K562 (cell line): ENCODE measurements at regions not wholly inside any gene's neighbourhood (a gene's known extent, or its start where the extent isn't known, plus 50 kb on each side); places are given as distances from the start of the nearest gene placed in this dataset.

Source experiments
- ATAC-seq: fragments of 200-7000 bp; cut with Tn5 transposase; 3 replicates; pipeline ENCODE4 v1.9.1; 2020; ENCODE audit warnings: moderate library complexity
- BruUV-seq: library from RNA; stranded (reverse); fragments of 400-500 nt; replicated peaks from 2 replicates; lab custom pipeline; 2021; lab: Mats Ljungman, UMichigan
- CTCF ChIA-PET: fragments of 300-600 bp; formaldehyde crosslinking; extraction: SDS; loops from one replicate; lab custom pipeline; 2021; ENCODE audit warnings: low intra/inter-chr PET ratio; lab: Yijun Ruan, JAX
- POLR2A ChIA-PET: fragments of 300-600, 350-650 bp; sonication (Branson Sonifier 250); formaldehyde crosslinking; extraction: SDS; loops from one replicate; lab custom pipeline; 2021; ENCODE audit warnings: antibody characterized with exemption, inconsistent platforms; lab: Yijun Ruan, JAX
- DNase-seq, 4 experiments: peaks; one replicate each; pipeline versions ENCODE4 v3.0.0 to v3.0.0-alpha.2; 2011 to 2018; ENCODE audit warnings: low spot score in 3 of 4, mixed read lengths in 3 of 4; ENCODE audit errors: extremely low read depth in 1 of 4
- FAIRE-seq: peaks from 2 replicates; lab custom pipeline; 2011; peaks lifted over from hg19 to GRCh38; lab: Jason Lieb, UNC
- H2AFZ ChIP-seq: 2 replicates; pipeline ENCODE4 v1.6.0; 2011; ENCODE audit warnings: low read depth, low read length, control low read depth, inconsistent platforms
- H3K27ac ChIP-seq: fragments of 200-600 bp; 3 replicates; pipeline ENCODE4 v1.8.0; 2011; ENCODE audit warnings: low read depth, mild to moderate bottlenecking, control low read depth, inconsistent platforms, low read length, moderate library complexity, mixed read lengths; ENCODE audit errors: extremely low read depth
- H3K27me3 ChIP-seq, 2 experiments: fragments of 300-600 bp in 1 of 2; 2 replicates in 1 of 2; 3 replicates in 1 of 2; pipeline versions ENCODE4 v1.6.0 to v1.8.0; 2011; ENCODE audit warnings: inconsistent platforms in 2 of 2, low read length in 2 of 2, mild to moderate bottlenecking in 1 of 2, mixed read lengths in 1 of 2, moderate library complexity in 1 of 2; ENCODE audit not compliant: control insufficient read depth in 2 of 2, insufficient read depth in 2 of 2
- H3K36me3 ChIP-seq: fragments of 300-600 bp; 3 replicates; pipeline ENCODE4 v1.8.0; 2011; ENCODE audit warnings: mild to moderate bottlenecking, low read length, inconsistent platforms; ENCODE audit not compliant: control insufficient read depth, insufficient read depth
- H3K4me1 ChIP-seq, 2 experiments: fragments of 200-600 bp in 1 of 2; replicated peaks in 1 of 2; 2 replicates in 1 of 2; 3 replicates in 1 of 2; pipeline versions ENCODE4 v1.5.1 to v1.8.0; 2011; ENCODE audit warnings: inconsistent platforms in 2 of 2, low read length in 2 of 2, mild to moderate bottlenecking in 1 of 2, mixed read lengths in 1 of 2, moderate library complexity in 1 of 2; ENCODE audit not compliant: control insufficient read depth in 2 of 2, insufficient read depth in 2 of 2
- H3K4me2 ChIP-seq: 2 replicates; pipeline ENCODE4 v1.6.1; 2011; ENCODE audit warnings: low read length, control low read depth, inconsistent platforms, mixed read lengths; ENCODE audit not compliant: insufficient read depth
- H3K4me3 ChIP-seq: fragments of 200-600 bp; sonication (generic), shearing (Covaris generic); 2 replicates; pipeline ENCODE4 v1.5.1; 2016; ENCODE audit warnings: control low read depth, inconsistent platforms
- H3K79me2 ChIP-seq: fragments of 200-600 bp; 3 replicates; pipeline ENCODE4 v1.8.0; 2011; ENCODE audit warnings: low read length, inconsistent platforms; ENCODE audit not compliant: control insufficient read depth, insufficient read depth
- H3K9ac ChIP-seq, 2 experiments: 2 replicates each; pipeline versions ENCODE4 v1.6.0 to v1.6.1; 2011; ENCODE audit warnings: low read depth in 2 of 2, low read length in 2 of 2, control low read depth in 1 of 2, inconsistent platforms in 1 of 2, mild to moderate bottlenecking in 1 of 2, mixed read lengths in 1 of 2; ENCODE audit not compliant: insufficient read depth in 1 of 2
- H3K9me1 ChIP-seq: one replicate; pipeline ENCODE4 v1.6.0; 2011; ENCODE audit warnings: inconsistent platforms, mild to moderate bottlenecking, low read length, moderate library complexity; ENCODE audit not compliant: control insufficient read depth, insufficient read depth
- H3K9me3 ChIP-seq: replicated peaks from 2 replicates; pipeline ENCODE4 v1.5.1; 2011; ENCODE audit warnings: low read depth, low read length, inconsistent platforms; ENCODE audit not compliant: control insufficient read depth, insufficient read depth
- H4K20me1 ChIP-seq: replicated peaks from 2 replicates; pipeline ENCODE4 v1.6.1; 2011; ENCODE audit warnings: low read length, inconsistent platforms, mixed read lengths; ENCODE audit not compliant: control insufficient read depth, insufficient read depth
- KHSRP ChIP-seq: fragments of 450-650 bp; IDR thresholded peaks from 2 replicates; pipeline ENCODE4 v1.6.1; 2017
- KLF16 ChIP-seq: IDR thresholded peaks from 2 replicates; pipeline ENCODE4 v1.6.1; 2016; ENCODE audit warnings: antibody characterized with exemption
- MGA ChIP-seq: fragments of 450-650 bp; IDR thresholded peaks from 2 replicates; pipeline ENCODE4 v1.6.1; 2016; ENCODE audit warnings: mild to moderate bottlenecking, moderate library complexity
- NFE2L1 ChIP-seq: fragments of 450-650 bp; IDR thresholded peaks from 2 replicates; pipeline ENCODE4 v1.6.1; 2016; ENCODE audit warnings: missing genetic modification characterization, low read depth, mild to moderate bottlenecking, missing compliant biosample characterization, moderate library complexity, borderline replicate concordance
- POLR2A ChIP-seq: fragments of 450-650 bp; conservative IDR thresholded peaks from 2 replicates; pipeline ENCODE4 v1.6.1; 2016
- PTTG1 ChIP-seq: fragments of 450-650 bp; IDR thresholded peaks from 2 replicates; pipeline ENCODE4 v1.6.1; 2016; ENCODE audit warnings: low read depth, mild to moderate bottlenecking, missing genetic modification characterization, missing compliant biosample characterization
- PURB ChIP-seq: sonication (generic); formaldehyde crosslinking; IDR thresholded peaks from 2 replicates; pipeline ENCODE4 v1.9.0; 2021; ENCODE audit warnings: low read depth, mild to moderate bottlenecking, missing genetic modification reagents
- RBM39 ChIP-seq: fragments of 200-400 bp; formaldehyde crosslinking; optimal IDR thresholded peaks from 2 replicates; pipeline ENCODE3; 2018; ENCODE audit warnings: low read depth, low read length
- RCOR1 ChIP-seq, 2 experiments: IDR thresholded peaks; 2 replicates each; pipeline ENCODE4 v1.6.1; 2012; ENCODE audit warnings: low read depth in 2 of 2, low read length in 2 of 2, borderline replicate concordance in 1 of 2, improper control_type of control experiment in 1 of 2
- USF2 ChIP-seq: sonication (generic); formaldehyde crosslinking; IDR thresholded peaks from 2 replicates; pipeline ENCODE4 v1.5.0; 2020; ENCODE audit warnings: missing genetic modification reagents
- ZNF324 ChIP-seq: fragments of 250-450 bp; sonication (Bioruptor Pico); IDR thresholded peaks from 2 replicates; pipeline ENCODE4 v1.4.0; 2020; ENCODE audit warnings: mild to moderate bottlenecking
- ZNF561 ChIP-seq: fragments of 450-650 bp; formaldehyde crosslinking; conservative IDR thresholded peaks from 2 replicates; pipeline ENCODE4 v1.4.0; 2020; ENCODE audit warnings: mild to moderate bottlenecking, moderate library complexity
- WGBS: fragments of 100-300 bp; shearing (Covaris generic); methylation state at CpG from one replicate; pipeline ENCODE4 v1.1.6; 2016; ENCODE audit warnings: low coverage, mixed read lengths; ENCODE audit not compliant: insufficient coverage; ENCODE audit errors: missing lambda C conversion rate; 5-methylcytosine and 5-hydroxymethylcytosine counted together
- in situ Hi-C: fragments of 300-500 bp; cut with MboI; formaldehyde crosslinking; loops from 4 replicates; pipeline ENCODE4 v1.15.0; 2018; ENCODE audit warnings: inconsistent platforms, mixed read lengths
- intact Hi-C: fragments of 100-400 bp; cut with micrococcal nuclease; formaldehyde crosslinking; loops from 2 replicates; pipeline ENCODE4 v1.14.2; 2022

DNA sequence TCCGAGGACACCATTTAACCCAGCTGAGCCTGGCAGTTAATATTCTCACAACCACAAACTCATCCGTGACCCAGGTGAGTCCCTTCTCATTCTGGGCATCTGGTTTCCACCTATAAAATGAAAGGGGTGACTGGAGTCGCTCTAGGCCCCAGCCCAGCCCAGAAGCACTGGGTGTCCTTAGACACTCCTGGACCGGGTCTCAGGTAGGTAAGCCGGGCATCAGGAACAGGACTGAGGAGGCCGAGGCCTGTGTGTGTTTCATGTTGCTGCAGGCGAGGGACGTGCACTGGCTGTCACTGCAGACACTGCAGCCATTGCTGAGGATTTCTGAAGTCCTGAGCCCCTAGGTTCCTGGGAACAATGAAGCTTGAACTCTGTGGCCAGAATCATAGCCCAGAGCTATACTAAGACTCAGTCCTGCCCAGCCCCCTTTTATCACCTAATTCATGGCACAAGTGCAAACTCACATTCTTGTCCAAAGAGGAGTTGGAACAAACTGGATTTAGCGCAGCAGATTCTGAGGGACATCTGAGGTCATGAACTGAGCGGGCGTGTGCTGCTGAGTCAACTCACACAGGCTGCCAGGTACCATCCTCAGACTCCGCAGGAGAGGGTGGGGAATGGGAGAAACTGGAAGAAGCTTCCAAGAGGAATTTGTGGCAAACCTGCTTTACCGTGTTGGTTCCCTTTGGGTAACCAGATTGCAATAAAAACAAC is 184.9 kb downstream of the FAM43A start:
- in situ Hi-C loops: no loop called here
- H3K4me2 ChIP-seq: no peak overlapping the region
- no peak for DNase-seq
- intact Hi-C loops: no loop called here
- H3K9me1 ChIP-seq: no peaks in the 10 kb centered on the region
- no peak overlapping the region for H3K4me3 ChIP-seq
- no peaks in the 10 kb centered on the region for H3K79me2 ChIP-seq
- H3K27me3 ChIP-seq: peaks cover 25 to 66% of the 10 kb centered on the region in 2 experiments
- WGBS: 1% methylated on average over 10 of the region's 13 CpGs
- H2AFZ ChIP-seq: no peak overlapping the region
- H3K27ac ChIP-seq: no peak overlapping the region
- CTCF ChIA-PET: no interaction called here
- no peak overlapping the region for H3K9ac ChIP-seq
- FAIRE-seq: no peak
- no TSS peak for BruUV-seq
- TF ChIP-seq USF2 (CRISPR knock-in tag) (no peak), ZNF324 (CRISPR knock-in tag) (no peak), KLF16 (no peak), KHSRP (no peak), RCOR1 (IDR thresholded peaks at IDR 0.05; ENCODE audit: borderline replicate concordance in 1 of 2, low read depth in 2 of 2, low read length in 2 of 2) (no peak), MGA (no peak), NFE2L1 (no peak), RBM39 (no peak), POLR2A (no peak), PTTG1 (tag) (no peak), ZNF561 (CRISPR knock-in tag) (no peak), PURB (CRISPR knock-in tag) (no peak)
- TF ChIP-seq, all 486 proteins: peak for 0
- H3K4me1 ChIP-seq: no peaks in the 10 kb centered on the region
- no peaks in the 10 kb centered on the region for H3K36me3 ChIP-seq
- H4K20me1 ChIP-seq: 0 out of 2 replicates have a peak, but pooled peaks cover 2% of the 10 kb centered on the region
- no peaks in the 10 kb centered on the region for H3K9me3 ChIP-seq
- ATAC-seq: no peak
- POLR2A ChIA-PET: interaction anchor here (0.6 to 1.5 kb wide), 3 partner anchors 18 to 737 kb away, joined by 3 to 4 read pairs (median 3); no protein-coding TSS in a partner anchor
